HG03378 (cell line): ENCODE measurements at regions not wholly inside any gene's neighbourhood (a gene's known extent, or its start where the extent isn't known, plus 50 kb on each side); places are given as distances from the start of the nearest gene placed in this dataset.
"Not testable (repeated sequence)": the region's sequence is repeated elsewhere in the genome, so short reads cannot be mapped to it uniquely, and the experiment has no call there.

Source experiments
- ATAC-seq: cut with Tn5 transposase; IDR thresholded peaks from one replicate; pipeline ENCODE4 v1.9.1; 2021; ENCODE audit warnings: mild to moderate bottlenecking, moderate library complexity; ENCODE audit not compliant: unreplicated experiment

- no peak for ATAC-seq
These were observed 68.1 kb upstream of the DCD start for GRCh38 chr12:54716261-54716660.

- not testable (repeated sequence) for ATAC-seq
These were observed 65.7 kb upstream of the DCD start for GRCh38 chr12:54713876-54714275.

GRCh38 chr12:54711669-54712068, 63.5 kb upstream of the DCD start:
- no peak for ATAC-seq

- ATAC-seq: no peak
These were observed 60.7 kb upstream of the DCD start for GRCh38 chr12:54708826-54709225.

GRCh38 chr12:54704202-54704601, 56.0 kb upstream of the DCD start:
- ATAC-seq: no peak

- no peak for ATAC-seq
These were observed 53.9 kb upstream of the DCD start for GRCh38 chr12:54701940-54702592.

- no peak for ATAC-seq
These were observed 52.7 kb upstream of the DCD start for GRCh38 chr12:54700849-54701248.

- no peak for ATAC-seq
These were observed 52.1 kb upstream of the DCD start for GRCh38 chr12:54700301-54700700.
